GM12878 (cell line): ENCODE measurements at regions not wholly inside any gene's neighbourhood (a gene's known extent, or its start where the extent isn't known, plus 50 kb on each side); places are given as distances from the start of the nearest gene placed in this dataset.

Source experiments
- CTCF ChIP-seq, 3 experiments: IDR thresholded peaks in 2 of 3; conservative IDR thresholded peaks in 1 of 3; 2 replicates each; pipeline ENCODE4 v1.5.1; 2011; ENCODE audit warnings: low read depth in 3 of 3, low read length in 3 of 3, mild to moderate bottlenecking in 3 of 3, control low read depth in 2 of 3, moderate library complexity in 2 of 3, inconsistent platforms in 1 of 3, mixed read lengths in 1 of 3; ENCODE audit not compliant: control insufficient read depth in 2 of 3, insufficient read depth in 1 of 3; ENCODE audit errors: extremely low read depth in 1 of 3
- E4F1 ChIP-seq: fragments of 450-650 bp; IDR thresholded peaks from 2 replicates; pipeline ENCODE4 v1.6.1; 2018; ENCODE audit warnings: borderline replicate concordance, mild to moderate bottlenecking; ENCODE audit not compliant: partially characterized antibody
- GABPA ChIP-seq: IDR thresholded peaks from 2 replicates; pipeline ENCODE4 v1.6.1; 2014; ENCODE audit warnings: antibody characterized with exemption, low read depth, mild to moderate bottlenecking, inconsistent platforms
- MXI1 ChIP-seq: fragments of 150-350 bp; IDR thresholded peaks from 2 replicates; pipeline ENCODE4 v1.6.1; 2011; ENCODE audit warnings: low read depth, mild to moderate bottlenecking, inconsistent platforms, low read length, improper control_type of control experiment
- TAF1 ChIP-seq: IDR thresholded peaks from 2 replicates; pipeline ENCODE4 v1.6.1; 2011; ENCODE audit warnings: mild to moderate bottlenecking, low read depth, low read length, borderline replicate concordance

DNA sequence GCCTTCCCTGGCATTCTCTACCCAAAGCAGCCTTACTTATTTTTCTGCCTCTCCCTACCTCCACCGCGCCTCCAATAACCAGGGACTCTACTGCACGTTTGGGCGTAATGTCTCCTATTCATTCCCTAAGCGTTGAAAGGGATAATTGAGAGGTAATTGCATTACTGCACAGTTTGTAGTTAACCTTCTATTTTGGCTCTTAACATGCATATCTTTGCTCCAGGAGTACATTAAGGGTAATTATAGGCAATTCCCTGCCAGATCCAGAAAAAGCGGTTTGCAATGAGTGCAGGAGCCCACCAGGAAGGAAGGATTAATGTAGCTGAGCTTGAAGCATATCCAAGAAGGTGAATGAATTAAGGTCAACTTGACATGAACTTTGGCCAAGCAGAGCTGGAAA, 558.4 kb downstream of the TYW1 start:
- TF ChIP-seq E4F1 (no peak), CTCF (IDR thresholded peaks at IDR 0.05 in 2 of 3, conservative IDR thresholded peaks at IDR 0.05 in 1 of 3; ENCODE audit: control insufficient read depth in 2 of 3, extremely low read depth in 1 of 3, insufficient read depth in 1 of 3, low read depth in 3 of 3, low read length in 3 of 3) (no peak), TAF1 (no peak), MXI1 (no peak), GABPA (no peak)
